ENCODE measurements at regions not wholly inside any gene's neighbourhood (a gene's known extent, or its start where the extent isn't known, plus 50 kb on each side); places are given as distances from the start of the nearest gene placed in this dataset.

GRCh38 chr2:74760875-74761630, 72.9 kb upstream of the HK2 start:
- no peak for DNase-seq

DNA sequence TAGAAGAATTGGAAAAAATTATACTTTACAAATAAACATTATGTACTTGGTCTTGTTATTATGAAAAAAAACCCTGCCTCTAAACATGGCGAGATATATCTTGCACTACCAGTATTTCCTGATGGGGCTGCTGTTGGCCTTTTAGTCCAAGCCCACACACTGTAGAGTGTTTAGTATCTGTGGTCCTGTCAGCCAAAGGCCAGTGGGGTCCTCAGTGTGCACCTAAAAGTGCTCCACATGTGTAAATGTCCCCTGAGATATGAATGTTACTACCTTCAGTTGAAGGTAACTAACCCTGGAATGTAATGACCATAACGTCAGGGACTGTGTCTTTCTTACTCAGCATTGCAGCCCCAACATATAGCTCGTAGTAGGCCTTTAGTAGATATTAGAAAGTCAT, 71.1 kb upstream of the HK2 start:
- no peak for DNase-seq

DNA sequence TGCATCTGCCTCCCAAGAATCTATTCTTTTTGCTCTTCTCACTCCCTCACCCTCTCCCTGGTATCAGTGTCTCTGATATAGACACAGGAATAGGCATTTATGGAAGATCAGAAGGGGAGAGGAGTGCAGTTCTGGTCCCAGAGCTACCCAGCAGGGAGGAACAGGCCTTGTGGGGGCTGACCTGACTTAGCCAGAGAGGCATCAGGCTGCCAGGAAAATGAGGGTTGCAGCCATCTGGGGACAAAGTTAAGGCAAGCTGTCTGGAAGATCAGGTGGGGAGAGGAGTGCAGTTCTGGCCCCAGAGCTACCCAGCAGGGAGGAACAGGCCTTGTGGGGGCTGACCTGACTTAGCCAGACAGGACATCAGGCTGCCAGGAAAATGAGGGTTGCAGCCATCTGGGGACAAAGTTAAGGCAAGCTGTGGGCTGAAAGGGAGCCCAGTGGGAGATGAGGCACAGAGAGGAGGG, 69.9 kb upstream of the HK2 start:
- no peak for DNase-seq

- no peak for DNase-seq
These were observed 69.3 kb upstream of the HK2 start for GRCh38 chr2:74764429-74765272.

- no peak for DNase-seq
These were observed 67.1 kb upstream of the HK2 start for GRCh38 chr2:74766780-74767179.

DNA sequence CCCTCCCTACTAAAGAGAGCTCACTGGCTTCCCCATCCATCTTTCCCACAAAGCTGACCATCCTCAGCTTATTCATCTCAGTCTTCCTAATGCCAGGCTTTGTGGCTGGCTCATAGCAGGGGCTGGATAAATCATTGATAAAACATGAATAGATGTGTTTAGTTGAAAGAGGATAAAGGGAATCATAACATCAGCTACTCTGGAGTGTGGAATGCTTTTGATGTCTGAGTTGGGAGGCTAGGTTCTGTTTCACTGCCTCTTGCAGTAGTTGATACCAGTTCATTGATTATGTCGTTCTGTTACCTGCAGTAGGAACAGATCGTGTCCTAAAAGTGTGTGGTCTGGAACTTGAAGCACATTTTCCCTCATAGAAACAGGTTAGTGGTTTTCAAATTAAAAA, 66.3 kb upstream of the HK2 start:
- no peak for DNase-seq

DNA sequence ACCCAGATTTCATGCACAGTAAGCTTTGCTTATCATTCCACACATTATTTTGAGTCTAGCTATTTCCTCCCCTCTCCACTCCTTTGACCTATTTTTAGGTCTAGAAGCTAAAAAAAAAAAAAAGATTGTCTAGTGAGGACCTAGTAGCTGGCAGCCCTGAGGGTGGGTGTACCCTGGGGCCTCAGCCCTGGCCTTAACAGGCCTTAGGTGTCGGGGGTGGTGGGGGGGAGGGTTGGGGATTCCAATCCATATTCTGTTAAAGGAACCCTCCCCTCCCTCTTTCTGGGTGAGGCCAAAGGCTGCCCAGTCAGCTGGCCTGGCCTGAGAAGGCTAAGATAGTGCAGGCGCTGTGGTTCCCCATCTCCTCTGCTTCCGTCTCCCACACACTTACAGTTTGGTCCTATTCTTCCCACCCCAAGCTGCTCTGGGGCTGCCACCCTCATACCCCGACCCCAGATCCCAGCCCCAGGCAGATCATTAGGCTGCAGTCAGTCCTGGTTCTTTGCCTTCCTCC, 65.5 kb upstream of the HK2 start:
- DNase-seq = peak; percentile 38

DNA sequence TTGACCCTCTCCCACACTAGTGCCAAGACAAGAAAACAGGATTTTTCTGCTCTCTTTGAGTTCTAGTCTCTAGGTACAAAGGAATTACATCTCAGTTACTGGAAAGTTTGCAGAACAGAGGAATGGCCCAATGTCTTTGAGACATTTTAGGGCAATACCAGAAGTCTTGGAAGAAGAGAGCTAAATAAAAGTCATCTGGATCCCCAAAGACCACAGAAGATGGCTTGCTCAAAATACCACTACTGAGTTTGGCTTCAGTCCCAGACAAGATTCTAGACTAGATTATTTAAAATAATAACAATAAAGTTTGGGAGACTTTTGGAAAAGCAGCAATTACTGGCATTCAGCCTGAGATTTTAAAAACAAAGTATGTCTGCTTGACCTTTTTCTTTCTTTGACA, 61.9 kb upstream of the HK2 start:
- DNase-seq = peak; percentile 28

- DNase-seq = no peak
These were observed 56.6 kb upstream of the HK2 start for GRCh38 chr2:74777161-74777900.

- no peak for DNase-seq
These were observed 55.3 kb upstream of the HK2 start for GRCh38 chr2:74778381-74779264.

- DNase-seq = no peak
These were observed 54.7 kb upstream of the HK2 start for GRCh38 chr2:74779265-74779558.

GRCh38 chr2:74779587-74780135, 54.3 kb upstream of the HK2 start:
- DNase-seq = no peak

All from EL (cell line).